K562 (cell line): ENCODE measurements at regions not wholly inside any gene's neighbourhood (a gene's known extent, or its start where the extent isn't known, plus 50 kb on each side); places are given as distances from the start of the nearest gene placed in this dataset.

Experiments
- ATAC-seq: fragments of 200-7000 bp; cut with Tn5 transposase; 3 replicates; pipeline ENCODE4 v1.9.1; 2020; ENCODE audit warnings: moderate library complexity
- BruUV-seq: library from RNA; stranded (reverse); fragments of 400-500 nt; replicated peaks from 2 replicates; lab custom pipeline; 2021; lab: Mats Ljungman, UMichigan
- CTCF ChIA-PET: fragments of 300-600 bp; formaldehyde crosslinking; extraction: SDS; loops from one replicate; lab custom pipeline; 2021; ENCODE audit warnings: low intra/inter-chr PET ratio; lab: Yijun Ruan, JAX
- POLR2A ChIA-PET: fragments of 300-600, 350-650 bp; sonication (Branson Sonifier 250); formaldehyde crosslinking; extraction: SDS; loops from one replicate; lab custom pipeline; 2021; ENCODE audit warnings: antibody characterized with exemption, inconsistent platforms; lab: Yijun Ruan, JAX
- DNase-seq, 4 experiments: peaks; one replicate each; pipeline versions ENCODE4 v3.0.0 to v3.0.0-alpha.2; 2011 to 2018; ENCODE audit warnings: low spot score in 3 of 4, mixed read lengths in 3 of 4; ENCODE audit errors: extremely low read depth in 1 of 4
- FAIRE-seq: peaks from 2 replicates; lab custom pipeline; 2011; peaks lifted over from hg19 to GRCh38; lab: Jason Lieb, UNC
- H2AFZ ChIP-seq: 2 replicates; pipeline ENCODE4 v1.6.0; 2011; ENCODE audit warnings: low read depth, low read length, control low read depth, inconsistent platforms
- H3K27ac ChIP-seq: fragments of 200-600 bp; 3 replicates; pipeline ENCODE4 v1.8.0; 2011; ENCODE audit warnings: low read depth, mild to moderate bottlenecking, control low read depth, inconsistent platforms, low read length, moderate library complexity, mixed read lengths; ENCODE audit errors: extremely low read depth
- H3K27me3 ChIP-seq, 2 experiments: fragments of 300-600 bp in 1 of 2; 2 replicates in 1 of 2; 3 replicates in 1 of 2; pipeline versions ENCODE4 v1.6.0 to v1.8.0; 2011; ENCODE audit warnings: inconsistent platforms in 2 of 2, low read length in 2 of 2, mild to moderate bottlenecking in 1 of 2, mixed read lengths in 1 of 2, moderate library complexity in 1 of 2; ENCODE audit not compliant: control insufficient read depth in 2 of 2, insufficient read depth in 2 of 2
- H3K36me3 ChIP-seq: fragments of 300-600 bp; 3 replicates; pipeline ENCODE4 v1.8.0; 2011; ENCODE audit warnings: mild to moderate bottlenecking, low read length, inconsistent platforms; ENCODE audit not compliant: control insufficient read depth, insufficient read depth
- H3K4me1 ChIP-seq, 2 experiments: fragments of 200-600 bp in 1 of 2; replicated peaks in 1 of 2; 2 replicates in 1 of 2; 3 replicates in 1 of 2; pipeline versions ENCODE4 v1.5.1 to v1.8.0; 2011; ENCODE audit warnings: inconsistent platforms in 2 of 2, low read length in 2 of 2, mild to moderate bottlenecking in 1 of 2, mixed read lengths in 1 of 2, moderate library complexity in 1 of 2; ENCODE audit not compliant: control insufficient read depth in 2 of 2, insufficient read depth in 2 of 2
- H3K4me2 ChIP-seq: 2 replicates; pipeline ENCODE4 v1.6.1; 2011; ENCODE audit warnings: low read length, control low read depth, inconsistent platforms, mixed read lengths; ENCODE audit not compliant: insufficient read depth
- H3K4me3 ChIP-seq: fragments of 200-600 bp; sonication (generic), shearing (Covaris generic); 2 replicates; pipeline ENCODE4 v1.5.1; 2016; ENCODE audit warnings: control low read depth, inconsistent platforms
- H3K79me2 ChIP-seq: fragments of 200-600 bp; 3 replicates; pipeline ENCODE4 v1.8.0; 2011; ENCODE audit warnings: low read length, inconsistent platforms; ENCODE audit not compliant: control insufficient read depth, insufficient read depth
- H3K9ac ChIP-seq, 2 experiments: 2 replicates each; pipeline versions ENCODE4 v1.6.0 to v1.6.1; 2011; ENCODE audit warnings: low read depth in 2 of 2, low read length in 2 of 2, control low read depth in 1 of 2, inconsistent platforms in 1 of 2, mild to moderate bottlenecking in 1 of 2, mixed read lengths in 1 of 2; ENCODE audit not compliant: insufficient read depth in 1 of 2
- H3K9me1 ChIP-seq: one replicate; pipeline ENCODE4 v1.6.0; 2011; ENCODE audit warnings: inconsistent platforms, mild to moderate bottlenecking, low read length, moderate library complexity; ENCODE audit not compliant: control insufficient read depth, insufficient read depth
- H3K9me3 ChIP-seq: replicated peaks from 2 replicates; pipeline ENCODE4 v1.5.1; 2011; ENCODE audit warnings: low read depth, low read length, inconsistent platforms; ENCODE audit not compliant: control insufficient read depth, insufficient read depth
- H4K20me1 ChIP-seq: replicated peaks from 2 replicates; pipeline ENCODE4 v1.6.1; 2011; ENCODE audit warnings: low read length, inconsistent platforms, mixed read lengths; ENCODE audit not compliant: control insufficient read depth, insufficient read depth
- CBFA2T3 ChIP-seq: fragments of 450-650 bp; IDR thresholded peaks from 2 replicates; pipeline ENCODE4 v1.6.1; 2017
- FOXK1 ChIP-seq: sonication (generic); formaldehyde crosslinking; IDR thresholded peaks from 2 replicates; pipeline ENCODE4 v1.8.0; 2022; ENCODE audit warnings: missing genetic modification reagents, mild to moderate bottlenecking, borderline replicate concordance
- MYBL2 ChIP-seq, 2 experiments: fragments of 450-650 bp in 1 of 2; sonication (generic) in 1 of 2; formaldehyde crosslinking in 1 of 2; IDR thresholded peaks; 2 replicates each; pipeline versions ENCODE4 v1.6.1 to v1.8.1; 2017 to 2022; ENCODE audit warnings: borderline replicate concordance in 1 of 2, inconsistent platforms in 1 of 2, low read depth in 1 of 2, mild to moderate bottlenecking in 1 of 2, missing genetic modification reagents in 1 of 2, moderate library complexity in 1 of 2
- NFIX ChIP-seq: fragments of 250-450 bp; sonication (Bioruptor Pico); IDR thresholded peaks from 2 replicates; pipeline ENCODE4 v1.4.0; 2020; ENCODE audit warnings: low read depth, mild to moderate bottlenecking, moderate library complexity
- PML ChIP-seq: IDR thresholded peaks from 2 replicates; pipeline ENCODE4 v1.6.1; 2012; ENCODE audit warnings: low read length, inconsistent platforms
- ZFP36 ChIP-seq: fragments of 150-350 bp; IDR thresholded peaks from 2 replicates; pipeline ENCODE4 v1.6.1; 2018; ENCODE audit warnings: low read length, low read depth; ENCODE audit not compliant: partially characterized antibody
- ZNF121 ChIP-seq: sonication (generic); formaldehyde crosslinking; conservative IDR thresholded peaks from 2 replicates; pipeline ENCODE4 v1.8.0; 2022; ENCODE audit warnings: missing genetic modification reagents
- ZNF311 ChIP-seq: fragments of 250-450 bp; sonication (Bioruptor Pico); IDR thresholded peaks from 2 replicates; pipeline ENCODE4 v1.4.0; 2020; ENCODE audit warnings: mild to moderate bottlenecking, moderate library complexity
- ZSCAN29 ChIP-seq: fragments of 450-650 bp; IDR thresholded peaks from 2 replicates; pipeline ENCODE4 v1.6.1; 2017
- WGBS: fragments of 100-300 bp; shearing (Covaris generic); methylation state at CpG from one replicate; pipeline ENCODE4 v1.1.6; 2016; ENCODE audit warnings: low coverage, mixed read lengths; ENCODE audit not compliant: insufficient coverage; ENCODE audit errors: missing lambda C conversion rate; 5-methylcytosine and 5-hydroxymethylcytosine counted together
- in situ Hi-C: fragments of 300-500 bp; cut with MboI; formaldehyde crosslinking; loops from 4 replicates; pipeline ENCODE4 v1.15.0; 2018; ENCODE audit warnings: inconsistent platforms, mixed read lengths
- intact Hi-C: fragments of 100-400 bp; cut with micrococcal nuclease; formaldehyde crosslinking; loops from 2 replicates; pipeline ENCODE4 v1.14.2; 2022
- TF ChIP-seq, protein P1 (sequence below): fragments of 250-450 bp; sonication (Bioruptor Pico); IDR thresholded peaks from 2 replicates; pipeline ENCODE4 v1.5.1; 2021; ENCODE audit warnings: mild to moderate bottlenecking

- FAIRE-seq (no peak), DNase-seq (no peak), ATAC-seq (no peak)
- Histone ChIP-seq H4K20me1 (no peaks in the 10 kb centered on the region), H3K79me2 (no peaks in the 10 kb centered on the region), H3K9me3 (no peaks in the 10 kb centered on the region), H3K27ac (no peak overlapping the region), H3K9ac (no peak overlapping the region), H3K4me2 (no peak overlapping the region), H3K27me3 (no peaks in the 10 kb centered on the region), H2AFZ (no peak overlapping the region), H3K9me1 (no peaks in the 10 kb centered on the region), H3K4me1 (no peaks in the 10 kb centered on the region), H3K4me3 (no peak overlapping the region), H3K36me3 (no peaks in the 10 kb centered on the region)
- BruUV-seq, result no TSS peak
- in situ Hi-C loops, result no loop called here
- CTCF ChIA-PET, result no interaction called here
- intact Hi-C loops, result no loop called here
- POLR2A ChIA-PET, result no interaction called here
- no peak for TF ChIP-seq ZSCAN29
- no peak for TF ChIP-seq FOXK1 (CRISPR knock-in tag)
- no peak for TF ChIP-seq ZFP36
- TF ChIP-seq MYBL2 (IDR thresholded peaks at IDR 0.05; ENCODE audit: low read depth), result no peak
- TF ChIP-seq MYBL2 (CRISPR knock-in tag; IDR thresholded peaks at IDR 0.05; ENCODE audit: borderline replicate concordance), result no peak
- TF ChIP-seq NFIX (CRISPR knock-in tag), result no peak
- TF ChIP-seq, protein P1, sequence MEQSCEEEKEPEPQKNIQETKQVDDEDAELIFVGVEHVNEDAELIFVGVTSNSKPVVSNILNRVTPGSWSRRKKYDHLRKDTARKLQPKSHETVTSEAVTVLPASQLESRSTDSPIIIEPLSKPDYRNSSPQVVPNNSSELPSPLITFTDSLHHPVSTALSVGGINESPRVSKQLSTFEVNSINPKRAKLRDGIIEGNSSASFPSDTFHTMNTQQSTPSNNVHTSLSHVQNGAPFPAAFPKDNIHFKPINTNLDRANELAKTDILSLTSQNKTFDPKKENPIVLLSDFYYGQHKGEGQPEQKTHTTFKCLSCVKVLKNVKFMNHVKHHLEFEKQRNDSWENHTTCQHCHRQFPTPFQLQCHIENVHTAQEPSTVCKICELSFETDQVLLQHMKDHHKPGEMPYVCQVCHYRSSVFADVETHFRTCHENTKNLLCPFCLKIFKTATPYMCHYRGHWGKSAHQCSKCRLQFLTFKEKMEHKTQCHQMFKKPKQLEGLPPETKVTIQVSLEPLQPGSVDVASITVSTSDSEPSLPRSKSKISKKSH (CRISPR knock-in tag), result no peak
- TF ChIP-seq CBFA2T3, result no peak
- TF ChIP-seq PML, result no peak
- TF ChIP-seq ZNF121 (CRISPR knock-in tag), result no peak
- TF ChIP-seq ZNF311 (CRISPR knock-in tag), result no peak
- WGBS, result 0% methylated on average over 2 of the region's 2 CpGs
Observed at GRCh38 chr15:47182818-47183217, 534.5 kb upstream of the SEMA6D start.
